ENCODE measurements at regions not wholly inside any gene's neighbourhood (a gene's known extent, or its start where the extent isn't known, plus 50 kb on each side); places are given as distances from the start of the nearest gene placed in this dataset.

- no peak for DNase-seq
These were observed 482.1 kb upstream of the ADAMTS5 start for GRCh38 chr21:27448960-27449359.

DNA sequence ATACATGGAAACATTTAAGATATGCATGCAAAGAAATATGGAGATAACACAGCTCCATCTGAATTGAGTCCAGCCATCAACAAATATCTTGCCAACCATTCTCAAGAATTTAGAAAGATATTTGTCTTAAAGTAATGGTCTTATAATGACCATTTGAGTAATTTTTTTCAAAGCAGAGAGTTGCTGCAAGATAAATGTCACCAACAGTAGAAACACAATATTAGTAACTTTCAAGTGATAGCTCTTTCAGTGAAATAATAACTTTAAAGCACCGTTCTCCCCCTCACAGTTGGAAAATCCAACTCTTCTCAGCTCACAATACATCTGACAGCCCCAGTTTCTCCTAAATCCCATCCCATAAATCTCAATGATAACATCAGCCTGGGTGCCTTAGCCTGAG is 481.0 kb upstream of the ADAMTS5 start:
- DNase-seq = no peak

GRCh38 chr21:27429710-27430341 is 462.9 kb upstream of the ADAMTS5 start:
- no peak for DNase-seq

DNA sequence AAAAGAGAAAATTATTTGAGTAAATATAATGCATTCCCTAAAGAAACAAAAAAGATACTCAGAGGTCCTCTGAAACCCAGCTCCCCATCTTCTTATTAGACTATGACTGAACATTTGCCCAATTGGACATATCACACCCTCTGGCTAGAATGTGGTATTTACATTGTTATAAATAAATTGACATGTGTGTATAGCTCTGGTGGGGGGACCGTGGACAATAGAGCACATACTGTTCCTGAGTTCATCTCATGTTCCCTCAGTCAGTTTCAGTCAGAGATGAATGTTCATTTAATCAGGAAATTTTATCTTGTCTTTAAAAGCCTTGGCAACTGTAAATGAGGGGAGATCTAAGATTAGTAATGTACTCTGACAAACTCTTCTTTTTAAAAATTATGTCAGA is 459.3 kb upstream of the ADAMTS5 start:
- no peak for DNase-seq

- DNase-seq = no peak
These were observed 458.7 kb upstream of the ADAMTS5 start for GRCh38 chr21:27425574-27425973.

DNA sequence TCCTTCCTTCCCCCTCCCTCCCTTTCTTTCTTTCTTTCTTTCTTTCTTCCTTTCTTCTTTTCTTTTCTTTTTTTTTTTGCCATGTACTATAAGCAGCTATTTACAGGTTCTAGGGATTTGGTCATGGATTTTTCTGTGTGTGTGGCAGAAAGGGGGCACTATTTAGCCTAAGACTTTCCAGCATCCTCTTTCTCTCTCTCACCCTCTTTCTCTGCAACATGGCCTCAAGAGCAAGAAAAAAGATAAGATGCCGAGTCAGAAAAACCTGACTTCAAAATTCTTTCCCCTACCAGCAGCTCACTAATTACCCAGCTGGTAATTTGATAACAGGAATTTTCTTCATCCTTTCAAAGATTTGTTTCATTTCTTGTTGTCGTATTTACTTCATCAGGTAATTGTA is 458.3 kb upstream of the ADAMTS5 start:
- DNase-seq = no peak

GRCh38 chr21:27424601-27425000 is 457.7 kb upstream of the ADAMTS5 start:
- no peak for DNase-seq

DNA sequence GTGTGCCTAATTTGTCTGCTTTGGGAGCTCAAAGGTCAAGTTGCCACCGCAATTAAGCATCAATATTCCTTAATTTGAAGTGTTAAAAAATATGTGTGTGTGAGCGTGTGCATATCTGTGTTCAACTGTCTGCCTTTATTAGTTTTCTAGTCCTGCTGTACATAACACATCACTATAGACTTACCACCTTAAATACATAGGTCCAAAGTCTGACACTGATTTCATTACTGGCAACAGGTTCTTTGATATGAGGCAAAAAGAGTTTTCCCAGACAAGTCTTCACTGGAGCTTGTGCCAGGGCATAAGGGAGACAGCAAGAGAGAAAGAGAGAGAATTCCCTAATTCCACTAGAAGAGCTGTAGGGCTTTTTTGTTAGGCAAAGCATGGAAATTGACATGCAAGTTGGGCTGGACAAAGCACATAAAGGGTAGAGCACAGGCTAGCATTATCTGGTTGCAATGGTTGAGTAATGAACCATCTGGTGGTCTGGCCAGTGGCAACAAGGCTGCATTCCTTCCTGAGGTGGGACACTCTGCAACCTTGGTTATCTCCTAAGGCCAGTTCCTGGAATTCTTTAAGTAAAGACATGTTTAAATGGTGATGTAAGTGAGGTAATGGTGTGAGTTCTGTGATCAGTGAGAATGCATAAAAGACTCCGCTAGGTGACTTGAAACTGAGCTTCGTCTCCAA is 457.2 kb upstream of the ADAMTS5 start:
- DNase-seq = no peak

DNA sequence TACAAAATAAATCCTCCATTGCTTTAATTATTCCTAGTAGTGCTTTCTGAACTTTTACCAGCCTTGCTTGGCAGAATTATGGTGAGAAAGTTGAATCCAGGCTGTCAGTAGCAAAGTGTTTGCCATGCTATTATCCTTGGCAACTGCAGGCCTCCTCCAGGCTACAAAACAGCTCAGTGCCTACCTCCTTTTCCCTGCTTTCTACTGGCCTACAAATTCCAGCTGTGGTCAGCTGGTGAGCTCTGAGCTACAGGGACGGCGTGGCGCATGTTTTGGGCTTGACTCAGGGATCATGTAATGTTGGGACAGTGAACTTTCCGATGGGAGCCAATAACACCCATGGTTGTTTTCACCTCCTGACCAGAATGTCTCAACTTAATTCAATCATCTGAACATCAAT is 456.1 kb upstream of the ADAMTS5 start:
- no peak for DNase-seq

- DNase-seq = no peak
These were observed 455.5 kb upstream of the ADAMTS5 start for GRCh38 chr21:27422435-27422834.

DNA sequence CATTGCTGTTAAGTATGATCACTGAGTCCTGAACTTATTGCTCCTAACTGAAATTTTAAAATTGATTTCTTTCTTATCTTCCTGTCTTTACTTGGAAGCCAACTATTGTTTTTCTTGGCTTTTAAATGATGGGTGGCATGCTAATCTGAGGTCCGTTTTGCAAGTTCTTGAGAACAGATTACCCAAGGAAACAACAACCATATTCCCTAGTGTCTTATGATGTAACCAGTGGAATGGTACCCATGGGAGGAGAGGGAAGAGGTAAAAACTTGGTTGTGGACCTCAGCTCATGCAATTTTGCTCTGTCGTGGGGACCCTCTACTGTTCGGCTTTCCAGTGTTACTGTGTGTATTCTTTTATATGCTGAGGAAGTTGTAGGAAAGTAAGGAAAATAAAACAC is 454.8 kb upstream of the ADAMTS5 start:
- no peak for DNase-seq

GRCh38 chr21:27419153-27419552 is 452.3 kb upstream of the ADAMTS5 start:
- DNase-seq = no peak

DNA sequence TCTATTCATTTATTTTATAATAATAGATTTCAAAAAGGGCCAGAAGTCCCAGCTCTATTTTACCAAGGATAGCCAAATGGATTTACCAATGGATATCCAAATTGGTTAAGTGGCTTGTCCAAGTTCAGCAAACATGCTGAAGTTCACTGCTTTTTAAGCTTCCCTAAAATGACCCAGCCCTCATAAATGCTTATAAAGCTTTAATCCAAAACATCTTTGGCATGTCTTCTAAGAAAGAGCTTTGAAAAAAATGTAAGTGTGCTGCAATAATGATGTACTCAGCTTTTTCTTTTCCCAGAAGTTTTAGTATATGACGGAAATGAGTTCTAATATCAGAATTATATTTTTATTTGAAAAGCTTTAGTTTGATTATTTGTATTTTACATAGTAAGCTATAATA is 451.5 kb upstream of the ADAMTS5 start:
- DNase-seq = no peak

DNA sequence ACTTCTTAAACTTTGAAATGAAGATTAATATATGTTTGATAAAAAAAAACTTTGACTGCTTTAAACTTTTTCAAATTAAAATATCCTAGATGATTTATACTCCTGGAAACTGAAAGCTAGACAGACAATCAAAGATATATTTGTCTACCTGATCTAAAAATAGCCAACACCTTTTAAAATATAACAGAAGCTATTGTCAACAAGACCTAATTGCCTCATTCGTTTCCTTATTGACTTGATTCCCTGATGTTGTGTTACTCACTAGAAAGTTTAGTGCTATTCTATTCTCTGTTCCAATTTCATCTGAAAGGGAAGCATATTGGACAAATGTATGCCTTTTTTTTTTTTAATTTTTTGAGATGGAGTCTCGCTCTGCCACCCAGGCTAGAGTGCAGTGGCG is 445.6 kb upstream of the ADAMTS5 start:
- no peak for DNase-seq

GRCh38 chr21:27408826-27409225 is 441.9 kb upstream of the ADAMTS5 start:
- no peak for DNase-seq

DNA sequence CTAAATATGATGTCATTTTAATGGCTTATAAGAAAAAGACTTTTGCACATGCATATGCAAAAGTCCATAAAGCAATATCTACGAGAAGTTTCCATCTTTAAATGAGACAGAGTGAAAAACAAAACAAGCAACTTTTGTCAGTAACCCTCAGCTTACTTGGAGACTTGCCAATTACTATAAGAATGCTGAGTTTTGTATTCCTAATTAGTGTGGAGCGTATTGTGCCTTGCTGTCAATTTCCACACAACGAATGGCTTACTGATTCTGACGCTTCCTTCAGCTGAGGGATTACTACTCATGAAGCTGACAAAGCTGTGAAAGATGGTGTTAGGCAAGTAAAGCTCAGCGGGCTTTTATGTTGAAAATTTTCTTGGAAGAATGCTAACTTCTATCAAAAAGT is 440.4 kb upstream of the ADAMTS5 start:
- no peak for DNase-seq

- DNase-seq = no peak
These were observed 439.6 kb upstream of the ADAMTS5 start for GRCh38 chr21:27406300-27407009.

- DNase-seq = no peak
These were observed 436.1 kb upstream of the ADAMTS5 start for GRCh38 chr21:27403011-27403410.

DNA sequence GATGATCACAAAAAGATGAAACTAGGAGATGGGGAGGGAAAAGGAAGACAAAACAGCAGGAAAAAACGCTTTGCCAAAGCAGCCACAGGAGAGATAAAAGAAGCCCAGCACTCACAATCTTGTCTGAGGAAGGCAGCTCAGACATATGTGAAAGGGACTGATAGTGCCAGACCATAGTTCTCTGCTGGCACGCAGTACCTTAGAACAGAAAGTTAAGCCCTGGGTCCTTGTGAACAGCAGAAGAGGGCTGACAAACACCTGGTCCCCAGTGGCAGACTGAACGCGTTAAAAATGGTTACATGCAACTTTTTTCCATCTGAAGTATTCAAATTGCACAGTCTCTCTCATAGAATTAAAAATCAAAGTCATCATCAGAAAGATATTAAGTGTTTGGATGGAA is 433.2 kb upstream of the ADAMTS5 start:
- DNase-seq = no peak

GRCh38 chr21:27397578-27397977 is 430.7 kb upstream of the ADAMTS5 start:
- DNase-seq = no peak

DNA sequence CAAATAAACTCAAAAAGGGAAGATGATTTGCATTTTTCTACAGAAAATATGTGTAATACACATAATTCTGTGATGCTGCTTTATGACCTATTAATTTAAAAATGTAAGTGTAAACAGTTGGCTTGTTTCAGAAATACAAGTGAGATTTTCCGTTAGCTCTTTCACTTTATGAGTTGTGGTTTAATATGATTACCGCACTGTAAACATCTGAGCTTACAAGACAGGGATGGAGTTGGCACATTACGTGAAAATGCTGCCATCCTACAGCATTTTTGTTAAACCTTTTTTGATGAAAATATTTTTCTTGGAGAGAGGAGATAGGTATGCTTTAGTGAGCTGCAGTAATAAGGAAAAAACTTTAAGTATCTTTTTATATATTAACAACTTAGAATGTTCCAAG is 426.8 kb upstream of the ADAMTS5 start:
- DNase-seq = no peak

- no peak for DNase-seq
These were observed 425.1 kb upstream of the ADAMTS5 start for GRCh38 chr21:27391990-27392389.

DNA sequence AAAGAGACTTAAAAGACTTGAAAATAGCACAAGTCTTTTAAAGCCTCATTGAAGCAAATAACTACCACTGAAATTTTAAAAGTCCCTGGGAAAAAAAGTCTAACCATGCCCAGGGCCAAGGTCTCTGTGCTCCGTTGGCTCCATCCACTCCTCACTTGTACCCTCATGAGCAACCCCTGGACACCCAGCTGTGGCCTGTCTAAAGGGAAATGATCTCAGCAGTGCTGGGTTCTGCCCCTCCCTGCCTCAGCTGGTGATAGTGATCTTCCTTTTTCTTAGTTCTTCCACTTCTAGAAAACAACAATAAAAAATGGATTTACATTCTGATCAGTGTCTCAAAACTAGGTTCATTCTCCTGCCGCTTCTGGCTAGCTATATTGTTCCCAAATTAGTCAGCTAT is 423.5 kb upstream of the ADAMTS5 start:
- no peak for DNase-seq

GRCh38 chr21:27388825-27389224 is 421.9 kb upstream of the ADAMTS5 start:
- DNase-seq = no peak

All from NCI-H524 treated with DMSO at 0.1 percent for 48 hours (cell line).